K562 (cell line): ENCODE measurements at regions not wholly inside any gene's neighbourhood (a gene's known extent, or its start where the extent isn't known, plus 50 kb on each side); places are given as distances from the start of the nearest gene placed in this dataset.

Experiments used
- ARID2 ChIP-seq: fragments of 450-650 bp; IDR thresholded peaks from 2 replicates; pipeline ENCODE4 v1.6.1; 2017; ENCODE audit warnings: antibody characterized with exemption, mild to moderate bottlenecking
- CCNT2 ChIP-seq: IDR thresholded peaks from 2 replicates; pipeline ENCODE4 v1.6.1; 2011; ENCODE audit warnings: borderline replicate concordance, low read depth, mild to moderate bottlenecking, moderate library complexity, mixed read lengths, low read length; ENCODE audit not compliant: insufficient read length; ENCODE audit errors: extremely low read depth
- FOSL1 ChIP-seq: fragments of 200-800 bp; sonication (Bioruptor generic); conservative IDR thresholded peaks from 2 replicates; pipeline ENCODE4 v1.6.1; 2016; ENCODE audit warnings: missing genetic modification characterization, missing compliant biosample characterization
- SAFB2 ChIP-seq: fragments of 200-400 bp; formaldehyde crosslinking; IDR thresholded peaks from 2 replicates; pipeline ENCODE4 v1.6.1; 2018; ENCODE audit warnings: borderline replicate concordance, low read length, low read depth, moderate library complexity; ENCODE audit not compliant: severe bottlenecking
- SFPQ ChIP-seq: fragments of 200-400 bp; formaldehyde crosslinking; IDR thresholded peaks from 2 replicates; pipeline ENCODE4 v1.6.1; 2017; ENCODE audit warnings: mild to moderate bottlenecking, low read depth, low read length, moderate library complexity
- TBP ChIP-seq: optimal IDR thresholded peaks from 2 replicates; pipeline ENCODE3; 2011; ENCODE audit warnings: low read depth, low read length, improper control_type of control experiment
- TRIM24 ChIP-seq, 2 experiments: fragments of 450-650 bp; IDR thresholded peaks; 2 replicates each; pipeline ENCODE4 v1.6.1; 2016
- XRCC4 ChIP-seq: IDR thresholded peaks from one replicate; pipeline ENCODE4 v1.6.1; 2011; ENCODE audit not compliant: insufficient read depth, insufficient read length; ENCODE audit errors: extremely low read depth
- ZNF146 ChIP-seq: IDR thresholded peaks from one replicate; pipeline ENCODE4 v1.6.1; 2018; ENCODE audit warnings: missing compliant biosample characterization; ENCODE audit not compliant: unreplicated experiment
- ZNF780A ChIP-seq: fragments of 250-450 bp; sonication (Bioruptor Pico); IDR thresholded peaks from 2 replicates; pipeline ENCODE4 v1.5.0; 2021; ENCODE audit warnings: mild to moderate bottlenecking
- TF ChIP-seq, protein P1 (sequence below): fragments of 450-650 bp; IDR thresholded peaks from 2 replicates; pipeline ENCODE4 v1.6.1; 2016; ENCODE audit warnings: antibody characterized with exemption
- TF ChIP-seq, protein P2 (sequence below): IDR thresholded peaks from 2 replicates; pipeline ENCODE4 v1.6.1; 2011; ENCODE audit not compliant: insufficient read length; ENCODE audit errors: extremely low read depth

GRCh38 chr5:5626412-5626811, 203.9 kb downstream of the ICE1 start (continued):
- TF ChIP-seq, protein P1, sequence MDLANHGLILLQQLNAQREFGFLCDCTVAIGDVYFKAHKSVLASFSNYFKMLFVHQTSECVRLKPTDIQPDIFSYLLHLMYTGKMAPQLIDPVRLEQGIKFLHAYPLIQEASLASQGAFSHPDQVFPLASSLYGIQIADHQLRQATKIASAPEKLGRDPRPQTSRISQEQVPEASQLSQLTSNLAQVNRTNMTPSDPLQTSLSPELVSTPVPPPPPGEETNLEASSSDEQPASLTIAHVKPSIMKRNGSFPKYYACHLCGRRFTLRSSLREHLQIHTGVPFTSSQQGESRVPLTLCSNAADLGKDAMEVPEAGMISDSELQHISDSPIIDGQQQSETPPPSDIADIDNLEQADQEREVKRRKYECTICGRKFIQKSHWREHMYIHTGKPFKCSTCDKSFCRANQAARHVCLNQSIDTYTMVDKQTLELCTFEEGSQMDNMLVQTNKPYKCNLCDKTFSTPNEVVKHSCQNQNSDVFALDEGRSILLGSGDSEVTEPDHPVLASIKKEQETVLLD: no peak
- TF ChIP-seq SFPQ (no peak), XRCC4 (no peak), SAFB2 (no peak), CCNT2 (no peak), TBP (no peak), TRIM24 (IDR thresholded peaks at IDR 0.05) (no peak), ZNF780A (no peak), ZNF146 (no peak), ARID2 (no peak), FOSL1 (no peak)
- TF ChIP-seq, protein P2, sequence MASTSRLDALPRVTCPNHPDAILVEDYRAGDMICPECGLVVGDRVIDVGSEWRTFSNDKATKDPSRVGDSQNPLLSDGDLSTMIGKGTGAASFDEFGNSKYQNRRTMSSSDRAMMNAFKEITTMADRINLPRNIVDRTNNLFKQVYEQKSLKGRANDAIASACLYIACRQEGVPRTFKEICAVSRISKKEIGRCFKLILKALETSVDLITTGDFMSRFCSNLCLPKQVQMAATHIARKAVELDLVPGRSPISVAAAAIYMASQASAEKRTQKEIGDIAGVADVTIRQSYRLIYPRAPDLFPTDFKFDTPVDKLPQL: no peak
- TF ChIP-seq, all 486 proteins: peak for 0
